DMS53 treated with DMSO at 0.1 percent for 48 hours (cell line): ENCODE measurements at regions not wholly inside any gene's neighbourhood (a gene's known extent, or its start where the extent isn't known, plus 50 kb on each side); places are given as distances from the start of the nearest gene placed in this dataset.
A peak's percentile ranks its signal among the peaks of the same experiment; 100 is the strongest.

Experiments used
- DNase-seq: peaks from one replicate; lab custom pipeline; 2025; ENCODE audit not compliant: unreplicated experiment; lab: John Stamatoyannopoulos, UW

- no peak for DNase-seq
Observed at GRCh38 chr4:158313566-158313965, 103.3 kb downstream of the TMEM144 start.

- no peak for DNase-seq
Observed at GRCh38 chr4:158314756-158315487, 104.6 kb downstream of the TMEM144 start.

GRCh38 chr4:158315706-158316105 is 105.4 kb downstream of the TMEM144 start:
- no peak for DNase-seq

GRCh38 chr4:158316264-158316663 is 106.0 kb downstream of the TMEM144 start:
- DNase-seq: no peak

- no peak for DNase-seq
Observed at GRCh38 chr4:158319880-158320279, 109.6 kb downstream of the TMEM144 start.

GRCh38 chr4:158322109-158322508 is 111.8 kb downstream of the TMEM144 start:
- no peak for DNase-seq

GRCh38 chr4:158327525-158327924 is 117.2 kb downstream of the TMEM144 start:
- no peak for DNase-seq

GRCh38 chr4:158331863-158332262 is 121.6 kb downstream of the TMEM144 start:
- DNase-seq: no peak

- DNase-seq: no peak
Observed at GRCh38 chr4:158333820-158334219, 123.5 kb downstream of the TMEM144 start.

GRCh38 chr4:158341896-158342295 is 131.6 kb downstream of the TMEM144 start:
- DNase-seq: no peak

GRCh38 chr4:158346576-158346975 is 136.3 kb downstream of the TMEM144 start:
- no peak for DNase-seq

- DNase-seq: no peak
Observed at GRCh38 chr4:158347556-158347955, 137.3 kb downstream of the TMEM144 start.

GRCh38 chr4:158350161-158350560 is 139.9 kb downstream of the TMEM144 start:
- no peak for DNase-seq

GRCh38 chr4:158353541-158354304 is 143.4 kb downstream of the TMEM144 start:
- no peak for DNase-seq

- no peak for DNase-seq
Observed at GRCh38 chr4:158356301-158356700, 146.0 kb downstream of the TMEM144 start.

- peak; percentile 29 for DNase-seq
Observed at GRCh38 chr4:158367932-158368441, 153.7 kb upstream of the RXFP1 start.

- no peak for DNase-seq
Observed at GRCh38 chr4:158371158-158371557, 150.5 kb upstream of the RXFP1 start.

GRCh38 chr4:158374318-158374717 is 147.4 kb upstream of the RXFP1 start:
- no peak for DNase-seq

GRCh38 chr4:158376106-158376840 is 145.4 kb upstream of the RXFP1 start:
- DNase-seq: no peak

GRCh38 chr4:158384414-158384813 is 137.3 kb upstream of the RXFP1 start:
- no peak for DNase-seq

- no peak for DNase-seq
Observed at GRCh38 chr4:158395343-158395742, 126.3 kb upstream of the RXFP1 start.

GRCh38 chr4:158395889-158396288 is 125.8 kb upstream of the RXFP1 start:
- no peak for DNase-seq
